Endothelial cell of umbilical vein (primary cell): ENCODE measurements at regions not wholly inside any gene's neighbourhood (a gene's known extent, or its start where the extent isn't known, plus 50 kb on each side); places are given as distances from the start of the nearest gene placed in this dataset.

Experiments
- BruUV-seq: library from RNA; stranded (reverse); fragments of 400-500 nt; replicated peaks from 2 replicates; lab custom pipeline; 2021; lab: Mats Ljungman, UMichigan
- CTCF ChIA-PET: fragments of 300-600, 350-600 bp; sonication (Branson Sonifier 250); formaldehyde crosslinking; loops from one replicate; lab custom pipeline; 2021; ENCODE audit warnings: antibody characterized with exemption, inconsistent platforms; lab: Charles Lee
- POLR2A ChIA-PET: fragments of 300-600, 350-600 bp; sonication (Branson Sonifier 250); formaldehyde crosslinking; loops from one replicate; lab custom pipeline; 2021; ENCODE audit warnings: antibody characterized with exemption, inconsistent platforms; lab: Charles Lee
- DNase-seq: peaks from one replicate; pipeline ENCODE4 v3.0.0-alpha.2; 2011; ENCODE audit warnings: low read depth, low spot score
- FAIRE-seq: peaks from 2 replicates; lab custom pipeline; 2011; peaks lifted over from hg19 to GRCh38; lab: Jason Lieb, UNC
- H2AFZ ChIP-seq: 2 replicates; pipeline ENCODE4 v1.6.0; 2012; ENCODE audit warnings: low read depth, low read length, control low read depth, inconsistent platforms
- H3K27ac ChIP-seq: 2 replicates; pipeline ENCODE4 v1.5.1; 2011; ENCODE audit warnings: low read depth, mild to moderate bottlenecking, control low read depth, low read length, moderate library complexity; ENCODE audit not compliant: insufficient read depth
- H3K27me3 ChIP-seq, 2 experiments: 2 replicates each; pipeline versions ENCODE4 v1.6.0 to v1.6.1; 2011; ENCODE audit warnings: low read length in 2 of 2, mixed read lengths in 1 of 2; ENCODE audit not compliant: control insufficient read depth in 2 of 2, insufficient read depth in 2 of 2
- H3K36me3 ChIP-seq, 2 experiments: 2 replicates in 1 of 2; 3 replicates in 1 of 2; pipeline ENCODE4 v1.5.1; 2011; ENCODE audit warnings: low read length in 2 of 2, mild to moderate bottlenecking in 1 of 2, moderate library complexity in 1 of 2; ENCODE audit not compliant: control insufficient read depth in 2 of 2, insufficient read depth in 2 of 2; ENCODE audit errors: extremely low read depth in 1 of 2
- H3K4me1 ChIP-seq: 3 replicates; pipeline ENCODE4 v1.5.1; 2011; ENCODE audit warnings: mild to moderate bottlenecking, low read length; ENCODE audit not compliant: control insufficient read depth, insufficient read depth; ENCODE audit errors: extremely low read depth
- H3K4me2 ChIP-seq: 2 replicates; pipeline ENCODE4 v1.6.1; 2011; ENCODE audit warnings: low read length, control low read depth, mixed read lengths; ENCODE audit not compliant: insufficient read depth
- H3K4me3 ChIP-seq, 3 experiments: fragments of 200-600 bp in 1 of 3; sonication (generic), shearing (Covaris generic) in 1 of 3; replicated peaks in 1 of 3; 2 replicates each; pipeline ENCODE4 v1.5.1; 2011 to 2016; ENCODE audit warnings: control low read depth in 3 of 3, low read length in 3 of 3, mild to moderate bottlenecking in 2 of 3, inconsistent platforms in 1 of 3, low read depth in 1 of 3, moderate library complexity in 1 of 3; ENCODE audit not compliant: insufficient read depth in 1 of 3
- H3K79me2 ChIP-seq: 2 replicates; pipeline ENCODE4 v1.6.0; 2012; ENCODE audit warnings: low read length, inconsistent platforms; ENCODE audit not compliant: control insufficient read depth, insufficient read depth
- H3K9ac ChIP-seq: replicated peaks from 2 replicates; pipeline ENCODE3; 2011; ENCODE audit warnings: low read length, control low read depth; ENCODE audit not compliant: insufficient read depth; ENCODE audit errors: extremely low read depth
- H3K9me1 ChIP-seq: replicated peaks from 3 replicates; pipeline ENCODE4 v1.6.0; 2011; ENCODE audit warnings: mild to moderate bottlenecking, low read length; ENCODE audit not compliant: control insufficient read depth, insufficient read depth; ENCODE audit errors: extremely low read depth
- H3K9me3 ChIP-seq: replicated peaks from 2 replicates; pipeline ENCODE4 v1.5.1; 2012; ENCODE audit warnings: low read length, inconsistent platforms; ENCODE audit not compliant: control insufficient read depth, insufficient read depth
- H4K20me1 ChIP-seq: replicated peaks from 2 replicates; pipeline ENCODE3; 2011; ENCODE audit warnings: mild to moderate bottlenecking, low read length; ENCODE audit not compliant: control insufficient read depth, insufficient read depth; ENCODE audit errors: extremely low read depth
- EZH2 ChIP-seq: IDR thresholded peaks from 2 replicates; pipeline ENCODE4 v1.6.1; 2012; ENCODE audit warnings: borderline replicate concordance, low read depth, mild to moderate bottlenecking, moderate library complexity, low read length, inconsistent platforms; ENCODE audit not compliant: severe bottlenecking
- FOS ChIP-seq: IDR thresholded peaks from 2 replicates; pipeline ENCODE4 v1.6.1; 2011; ENCODE audit warnings: mild to moderate bottlenecking, low read length, moderate library complexity, borderline replicate concordance; ENCODE audit not compliant: insufficient read depth
- GATA2 ChIP-seq: IDR thresholded peaks from 2 replicates; pipeline ENCODE4 v1.7.0; 2011; ENCODE audit warnings: low read depth, mild to moderate bottlenecking, moderate library complexity, mixed read lengths, low read length; ENCODE audit not compliant: insufficient read length, insufficient read depth
- JUN ChIP-seq: IDR thresholded peaks from 2 replicates; pipeline ENCODE4 v1.6.1; 2011; ENCODE audit warnings: borderline replicate concordance, low read depth; ENCODE audit not compliant: insufficient read length, insufficient read depth
- MYC ChIP-seq: IDR thresholded peaks from one replicate; pipeline ENCODE4 v1.6.1; 2011; ENCODE audit warnings: mild to moderate bottlenecking, low read depth, low read length
- POLR2A ChIP-seq: IDR thresholded peaks from 2 replicates; pipeline ENCODE4 v1.6.1; 2012; ENCODE audit warnings: low read depth, mild to moderate bottlenecking, control low read depth, low read length
- POLR2AphosphoS5 ChIP-seq: IDR thresholded peaks from 2 replicates; pipeline ENCODE4 v1.6.1; 2012; ENCODE audit warnings: low read depth, mild to moderate bottlenecking, control low read depth, low read length, moderate library complexity; ENCODE audit not compliant: insufficient read depth
- dilution Hi-C: fragments of 300-500 bp; cut with MboI; formaldehyde crosslinking; loops from one replicate; pipeline ENCODE4 v1.15.0; 2019; ENCODE audit warnings: low sequenced_read_pairs; ENCODE audit not compliant: extremely low pct_ligation_motif_present
- intact Hi-C: fragments of 100-400 bp; cut with micrococcal nuclease; formaldehyde crosslinking; loops from one replicate; pipeline ENCODE4 v1.10.0; 2022
- TF ChIP-seq, protein P1 (sequence below): IDR thresholded peaks from 2 replicates; pipeline ENCODE4 v1.6.1; 2011; ENCODE audit not compliant: insufficient read depth, insufficient read length
- TF ChIP-seq, protein P2 (sequence below), 2 donors: IDR thresholded peaks; 1 replicate in 1 of 2; 2 replicates in 1 of 2; pipeline ENCODE4 v1.5.1; 2011; ENCODE audit warnings: low read length in 2 of 2, mild to moderate bottlenecking in 2 of 2, moderate library complexity in 2 of 2, control low read depth in 1 of 2, inconsistent platforms in 1 of 2, low read depth in 1 of 2; ENCODE audit not compliant: insufficient read depth in 1 of 2; ENCODE audit errors: extremely low read depth in 1 of 2

DNA sequence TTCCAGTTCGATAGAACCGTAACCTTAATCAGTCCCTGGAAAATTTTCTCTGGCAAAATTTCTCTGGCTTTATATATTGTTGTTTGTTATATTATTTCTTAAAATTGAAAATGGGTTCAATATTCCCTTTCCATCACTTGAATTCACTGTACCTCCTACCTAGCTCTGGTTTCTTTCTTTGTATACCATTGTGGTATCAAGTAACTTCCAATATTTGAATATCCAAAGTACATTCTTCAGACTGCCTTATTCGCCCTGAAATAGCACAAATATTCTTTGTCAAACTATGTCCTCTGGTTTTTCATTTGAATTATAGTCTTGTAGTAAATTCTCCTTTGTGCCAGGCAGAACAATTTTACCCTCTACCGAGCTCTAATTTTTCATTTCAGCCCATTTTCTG lies 541.6 kb downstream of the REEP3 start:
- no peaks in the 10 kb centered on the region for H3K79me2 ChIP-seq
- intact Hi-C loops (no loop called here), dilution Hi-C loops (no loop called here)
- ChIA-PET CTCF (no interaction called here), POLR2A (no interaction called here)
- no peak for DNase-seq
- no peaks in the 10 kb centered on the region for H3K36me3 ChIP-seq
- H3K4me2 ChIP-seq: no peak overlapping the region
- TF ChIP-seq, protein P1, sequence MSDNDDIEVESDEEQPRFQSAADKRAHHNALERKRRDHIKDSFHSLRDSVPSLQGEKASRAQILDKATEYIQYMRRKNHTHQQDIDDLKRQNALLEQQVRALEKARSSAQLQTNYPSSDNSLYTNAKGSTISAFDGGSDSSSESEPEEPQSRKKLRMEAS: no peak
- TF ChIP-seq FOS (no peak), POLR2AphosphoS5 (no peak), EZH2 (no peak), JUN (no peak), MYC (no peak), GATA2 (no peak), POLR2A (no peak)
- TF ChIP-seq, protein P2, sequence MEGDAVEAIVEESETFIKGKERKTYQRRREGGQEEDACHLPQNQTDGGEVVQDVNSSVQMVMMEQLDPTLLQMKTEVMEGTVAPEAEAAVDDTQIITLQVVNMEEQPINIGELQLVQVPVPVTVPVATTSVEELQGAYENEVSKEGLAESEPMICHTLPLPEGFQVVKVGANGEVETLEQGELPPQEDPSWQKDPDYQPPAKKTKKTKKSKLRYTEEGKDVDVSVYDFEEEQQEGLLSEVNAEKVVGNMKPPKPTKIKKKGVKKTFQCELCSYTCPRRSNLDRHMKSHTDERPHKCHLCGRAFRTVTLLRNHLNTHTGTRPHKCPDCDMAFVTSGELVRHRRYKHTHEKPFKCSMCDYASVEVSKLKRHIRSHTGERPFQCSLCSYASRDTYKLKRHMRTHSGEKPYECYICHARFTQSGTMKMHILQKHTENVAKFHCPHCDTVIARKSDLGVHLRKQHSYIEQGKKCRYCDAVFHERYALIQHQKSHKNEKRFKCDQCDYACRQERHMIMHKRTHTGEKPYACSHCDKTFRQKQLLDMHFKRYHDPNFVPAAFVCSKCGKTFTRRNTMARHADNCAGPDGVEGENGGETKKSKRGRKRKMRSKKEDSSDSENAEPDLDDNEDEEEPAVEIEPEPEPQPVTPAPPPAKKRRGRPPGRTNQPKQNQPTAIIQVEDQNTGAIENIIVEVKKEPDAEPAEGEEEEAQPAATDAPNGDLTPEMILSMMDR (IDR thresholded peaks at IDR 0.05; ENCODE audit: extremely low read depth in 1 of 2, insufficient read depth in 1 of 2, low read depth in 1 of 2, low read length in 2 of 2): no peak
- FAIRE-seq: no peak
- BruUV-seq: no TSS peak
- no peaks in the 10 kb centered on the region for H3K9me3 ChIP-seq
- H3K4me1 ChIP-seq: no peaks in the 10 kb centered on the region
- H3K27me3 ChIP-seq: no peaks in the 10 kb centered on the region
- no peak overlapping the region for H3K27ac ChIP-seq
- no peaks in the 10 kb centered on the region for H3K9me1 ChIP-seq
- no peaks in the 10 kb centered on the region for H4K20me1 ChIP-seq
- no peak overlapping the region for H3K9ac ChIP-seq
- no peak overlapping the region for H3K4me3 ChIP-seq
- H2AFZ ChIP-seq: no peak overlapping the region
